H1 (cell line): ENCODE measurements at regions not wholly inside any gene's neighbourhood (a gene's known extent, or its start where the extent isn't known, plus 50 kb on each side); places are given as distances from the start of the nearest gene placed in this dataset.

ENCODE experiments used
- CTCF ChIA-PET: fragments of 300-600 bp; sonication (Branson Sonifier 250); formaldehyde crosslinking; loops from one replicate; lab custom pipeline; 2021; ENCODE audit not compliant: partially characterized antibody; lab: Charles Lee
- POLR2A ChIA-PET: fragments of 300-600 bp; sonication (Branson Sonifier 250); formaldehyde crosslinking; loops from one replicate; lab custom pipeline; 2021; ENCODE audit warnings: inconsistent platforms; ENCODE audit not compliant: partially characterized antibody; lab: Charles Lee
- DNase-seq, 2 experiments: peaks; one replicate each; pipeline versions ENCODE4 v3.0.0 to v3.0.0-alpha.2; 2010 to 2022; ENCODE audit warnings: low spot score in 2 of 2, low read depth in 1 of 2, mixed read lengths in 1 of 2
- FAIRE-seq: peaks from 2 replicates; lab custom pipeline; 2011; peaks lifted over from hg19 to GRCh38; lab: Jason Lieb, UNC
- H2AFZ ChIP-seq: 2 replicates; pipeline ENCODE4 v1.8.1; 2012; ENCODE audit warnings: low read length, inconsistent platforms
- H2AK5ac ChIP-seq: 2 replicates; pipeline ENCODE4 v1.6.1; 2013; ENCODE audit warnings: low read depth, low read length
- H2BK120ac ChIP-seq: replicated peaks from 2 replicates; pipeline ENCODE3; 2013; ENCODE audit warnings: low read depth, low read length, inconsistent platforms
- H2BK12ac ChIP-seq: 2 replicates; pipeline ENCODE4 v1.6.1; 2013; ENCODE audit warnings: low read depth, low read length
- H2BK15ac ChIP-seq: 2 replicates; pipeline ENCODE4 v1.6.1; 2013; ENCODE audit warnings: low read length
- H2BK20ac ChIP-seq: 2 replicates; pipeline ENCODE4 v1.6.1; 2013; ENCODE audit warnings: low read length
- H2BK5ac ChIP-seq: 2 replicates; pipeline ENCODE4 v1.6.1; 2013; ENCODE audit warnings: low read depth, low read length
- H3K14ac ChIP-seq: 2 replicates; pipeline ENCODE4 v1.6.1; 2013; ENCODE audit warnings: inconsistent platforms; ENCODE audit not compliant: insufficient read length
- H3K18ac ChIP-seq: 2 replicates; pipeline ENCODE4 v1.6.1; 2013; ENCODE audit warnings: low read length; ENCODE audit errors: extremely low read depth
- H3K23ac ChIP-seq: 2 replicates; pipeline ENCODE4 v1.6.1; 2013; ENCODE audit warnings: inconsistent platforms; ENCODE audit not compliant: insufficient read length
- H3K23me2 ChIP-seq: 2 replicates; pipeline ENCODE4 v1.6.1; 2013; ENCODE audit warnings: low read depth, low read length
- H3K27ac ChIP-seq: 2 replicates; pipeline ENCODE4 v1.6.1; 2011; ENCODE audit warnings: low read depth, low read length, inconsistent platforms
- H3K27me3 ChIP-seq, 4 experiments: replicated peaks in 1 of 4; 1 replicate in 1 of 4; 2 replicates in 3 of 4; pipeline versions ENCODE4 v1.6.1 to v1.8.1; 2011 to 2013; ENCODE audit warnings: low read length in 3 of 4, mild to moderate bottlenecking in 3 of 4, inconsistent platforms in 2 of 4, mixed read lengths in 2 of 4, moderate library complexity in 1 of 4; ENCODE audit not compliant: control insufficient read depth in 3 of 4, insufficient read depth in 3 of 4; ENCODE audit errors: extremely low read depth in 1 of 4
- H3K36me3 ChIP-seq, 4 experiments: 2 replicates each; pipeline versions ENCODE4 v1.6.1 to v1.8.1; 2011 to 2013; ENCODE audit warnings: mild to moderate bottlenecking in 4 of 4, low read length in 3 of 4, moderate library complexity in 2 of 4, control low read depth in 1 of 4, inconsistent platforms in 1 of 4; ENCODE audit not compliant: insufficient read depth in 4 of 4, control insufficient read depth in 2 of 4
- H3K4ac ChIP-seq: replicated peaks from 2 replicates; pipeline ENCODE3; 2013; ENCODE audit warnings: low read length, low read depth, mixed read lengths, inconsistent platforms; ENCODE audit not compliant: insufficient read length
- H3K4me1 ChIP-seq, 4 experiments: replicated peaks in 1 of 4; 1 replicate in 1 of 4; 2 replicates in 3 of 4; pipeline versions ENCODE4 v1.6.1 to v1.8.1; 2011 to 2013; ENCODE audit warnings: low read length in 3 of 4, inconsistent platforms in 2 of 4, mixed read lengths in 1 of 4; ENCODE audit not compliant: insufficient read depth in 4 of 4, control insufficient read depth in 3 of 4
- H3K4me2 ChIP-seq, 2 experiments: 2 replicates each; pipeline versions ENCODE4 v1.6.1 to v1.8.1; 2011 to 2013; ENCODE audit warnings: low read depth in 2 of 2, low read length in 2 of 2, control low read depth in 1 of 2, inconsistent platforms in 1 of 2, mild to moderate bottlenecking in 1 of 2; ENCODE audit not compliant: insufficient read depth in 1 of 2
- H3K4me3 ChIP-seq, 4 experiments: fragments of 200-600, 300-600 bp in 1 of 4; sonication (generic), shearing (Covaris generic), sonication (Bioruptor Twin) in 1 of 4; 2 replicates each; pipeline versions ENCODE4 v1.5.1 to v1.8.1; 2011 to 2016; ENCODE audit warnings: low read length in 4 of 4, low read depth in 3 of 4, control low read depth in 2 of 4, inconsistent platforms in 2 of 4, mild to moderate bottlenecking in 2 of 4, mixed read lengths in 1 of 4, moderate library complexity in 1 of 4; ENCODE audit not compliant: insufficient read depth in 2 of 4; ENCODE audit errors: extremely low read depth in 1 of 4
- H3K56ac ChIP-seq: replicated peaks from 2 replicates; pipeline ENCODE3; 2013; ENCODE audit warnings: low read depth, mild to moderate bottlenecking, mixed read lengths, low read length, inconsistent platforms; ENCODE audit not compliant: insufficient read length
- H3K79me1 ChIP-seq: 2 replicates; pipeline ENCODE4 v1.6.1; 2013; ENCODE audit warnings: low read depth, low read length, control low read depth
- H3K79me2 ChIP-seq, 2 experiments: 2 replicates each; pipeline versions ENCODE4 v1.6.1 to v1.8.1; 2012 to 2013; ENCODE audit warnings: low read length in 2 of 2, mild to moderate bottlenecking in 2 of 2, inconsistent platforms in 1 of 2; ENCODE audit not compliant: insufficient read depth in 2 of 2, control insufficient read depth in 1 of 2
- H3K9ac ChIP-seq, 4 experiments: replicated peaks in 1 of 4; 1 replicate in 1 of 4; 2 replicates in 3 of 4; pipeline versions ENCODE4 v1.6.1 to v1.8.1; 2011 to 2013; ENCODE audit warnings: low read depth in 3 of 4, low read length in 3 of 4, control low read depth in 2 of 4, mild to moderate bottlenecking in 2 of 4, moderate library complexity in 2 of 4, inconsistent platforms in 1 of 4; ENCODE audit errors: extremely low read depth in 1 of 4
- H3K9me3 ChIP-seq, 2 experiments: 2 replicates each; pipeline versions ENCODE4 v1.6.1 to v1.8.1; 2012 to 2013; ENCODE audit warnings: mild to moderate bottlenecking in 2 of 2, moderate library complexity in 2 of 2, control low read depth in 1 of 2, inconsistent platforms in 1 of 2, low read depth in 1 of 2, low read length in 1 of 2, mixed read lengths in 1 of 2; ENCODE audit not compliant: insufficient read depth in 2 of 2
- H4K20me1 ChIP-seq, 2 experiments: replicated peaks in 1 of 2; 2 replicates each; pipeline versions ENCODE3 to v1.8.1; 2011 to 2013; ENCODE audit warnings: inconsistent platforms in 2 of 2, low read length in 2 of 2, mild to moderate bottlenecking in 1 of 2; ENCODE audit not compliant: insufficient read depth in 2 of 2, control insufficient read depth in 1 of 2
- H4K5ac ChIP-seq: 2 replicates; pipeline ENCODE4 v1.6.1; 2013; ENCODE audit warnings: low read length, low read depth, mixed read lengths, inconsistent platforms; ENCODE audit not compliant: insufficient read length
- H4K8ac ChIP-seq: 2 replicates; pipeline ENCODE4 v1.8.0; 2013; ENCODE audit warnings: mild to moderate bottlenecking, moderate library complexity, low read length, inconsistent platforms; ENCODE audit not compliant: insufficient read depth; ENCODE audit errors: extremely low read depth
- H4K91ac ChIP-seq: replicated peaks from 2 replicates; pipeline ENCODE3; 2013; ENCODE audit warnings: low read length, mixed read lengths, inconsistent platforms; ENCODE audit not compliant: insufficient read length
- WGBS, 2 experiments: shearing (Covaris generic) in 1 of 2; methylation state at CpG; one replicate each; pipeline versions ENCODE4 v1.1.6 to v1.1.7; 2013 to 2015; ENCODE audit warnings: low lambda C conversion rate in 2 of 2, mixed read lengths in 2 of 2, inconsistent platforms in 1 of 2, low coverage in 1 of 2, missing lambda C conversion rate in 1 of 2; ENCODE audit not compliant: insufficient replicate concordance in 2 of 2, insufficient coverage in 1 of 2, insufficient read length in 1 of 2; ENCODE audit errors: extremely low coverage in 1 of 2, missing lambda C conversion rate in 1 of 2; 5-methylcytosine and 5-hydroxymethylcytosine counted together
- TF ChIP-seq, protein P1 (sequence below): fragments of 300-600 bp; sonication (generic); IDR thresholded peaks from 2 replicates; pipeline ENCODE4 v1.7.1; 2012; ENCODE audit warnings: low read length, moderate library complexity, mild to moderate bottlenecking, inconsistent platforms; ENCODE audit not compliant: insufficient replicate concordance

DNA sequence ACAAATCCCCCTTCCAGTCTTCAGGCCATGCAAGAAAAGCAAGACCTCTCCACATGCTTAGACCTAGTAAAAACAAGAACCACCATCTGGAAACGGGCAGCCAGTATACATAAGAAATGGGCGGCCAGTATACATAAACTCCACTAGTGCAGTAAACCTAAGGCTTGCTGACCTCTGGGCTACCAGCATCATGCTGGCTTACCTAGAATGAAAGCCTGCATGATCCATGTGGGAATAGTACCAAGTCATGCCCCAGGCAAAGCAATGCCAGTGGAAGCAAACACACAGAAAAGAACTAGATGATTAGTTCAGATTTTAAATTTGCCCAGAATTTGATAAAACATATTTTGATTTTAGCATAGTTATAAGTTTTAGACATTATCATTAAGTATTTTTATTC lies 1346.4 kb downstream of the EFNA5 start:
- Histone ChIP-seq H3K79me1 (no peaks in the 10 kb centered on the region), H3K4me2 (no peak overlapping the region), H3K23me2 (no peaks in the 10 kb centered on the region), H3K4ac (no peak overlapping the region), H3K27me3 (no peaks in the 10 kb centered on the region), H3K18ac (no peak overlapping the region), H3K4me3 (no peak overlapping the region), H3K23ac (no peak overlapping the region), H3K9ac (no peak overlapping the region), H3K9me3 (no peaks in the 10 kb centered on the region), H3K36me3 (no peaks in the 10 kb centered on the region), H2BK12ac (no peak overlapping the region), H2BK5ac (no peak overlapping the region), H2BK120ac (no peak overlapping the region), H3K79me2 (no peaks in the 10 kb centered on the region), H2BK15ac (no peak overlapping the region), H3K27ac (no peak overlapping the region), H4K5ac (no peak overlapping the region), H4K8ac (no peak overlapping the region), H3K56ac (no peak overlapping the region), H3K4me1 (no peaks in the 10 kb centered on the region), H3K14ac (no peak overlapping the region), H2AFZ (no peak overlapping the region), H2BK20ac (no peak overlapping the region), H2AK5ac (no peak overlapping the region), H4K91ac (no peak overlapping the region), H4K20me1 (no peaks in the 10 kb centered on the region)
- CTCF ChIA-PET, result no interaction called here
- no peak for FAIRE-seq
- DNase-seq, result no peak
- POLR2A ChIA-PET, result no interaction called here
- 93% methylated on average over 2 of the region's 2 CpGs; no CpG with 5 or more reads in 1 of the 2 experiments for WGBS, 2 experiments
- TF ChIP-seq, protein P1, sequence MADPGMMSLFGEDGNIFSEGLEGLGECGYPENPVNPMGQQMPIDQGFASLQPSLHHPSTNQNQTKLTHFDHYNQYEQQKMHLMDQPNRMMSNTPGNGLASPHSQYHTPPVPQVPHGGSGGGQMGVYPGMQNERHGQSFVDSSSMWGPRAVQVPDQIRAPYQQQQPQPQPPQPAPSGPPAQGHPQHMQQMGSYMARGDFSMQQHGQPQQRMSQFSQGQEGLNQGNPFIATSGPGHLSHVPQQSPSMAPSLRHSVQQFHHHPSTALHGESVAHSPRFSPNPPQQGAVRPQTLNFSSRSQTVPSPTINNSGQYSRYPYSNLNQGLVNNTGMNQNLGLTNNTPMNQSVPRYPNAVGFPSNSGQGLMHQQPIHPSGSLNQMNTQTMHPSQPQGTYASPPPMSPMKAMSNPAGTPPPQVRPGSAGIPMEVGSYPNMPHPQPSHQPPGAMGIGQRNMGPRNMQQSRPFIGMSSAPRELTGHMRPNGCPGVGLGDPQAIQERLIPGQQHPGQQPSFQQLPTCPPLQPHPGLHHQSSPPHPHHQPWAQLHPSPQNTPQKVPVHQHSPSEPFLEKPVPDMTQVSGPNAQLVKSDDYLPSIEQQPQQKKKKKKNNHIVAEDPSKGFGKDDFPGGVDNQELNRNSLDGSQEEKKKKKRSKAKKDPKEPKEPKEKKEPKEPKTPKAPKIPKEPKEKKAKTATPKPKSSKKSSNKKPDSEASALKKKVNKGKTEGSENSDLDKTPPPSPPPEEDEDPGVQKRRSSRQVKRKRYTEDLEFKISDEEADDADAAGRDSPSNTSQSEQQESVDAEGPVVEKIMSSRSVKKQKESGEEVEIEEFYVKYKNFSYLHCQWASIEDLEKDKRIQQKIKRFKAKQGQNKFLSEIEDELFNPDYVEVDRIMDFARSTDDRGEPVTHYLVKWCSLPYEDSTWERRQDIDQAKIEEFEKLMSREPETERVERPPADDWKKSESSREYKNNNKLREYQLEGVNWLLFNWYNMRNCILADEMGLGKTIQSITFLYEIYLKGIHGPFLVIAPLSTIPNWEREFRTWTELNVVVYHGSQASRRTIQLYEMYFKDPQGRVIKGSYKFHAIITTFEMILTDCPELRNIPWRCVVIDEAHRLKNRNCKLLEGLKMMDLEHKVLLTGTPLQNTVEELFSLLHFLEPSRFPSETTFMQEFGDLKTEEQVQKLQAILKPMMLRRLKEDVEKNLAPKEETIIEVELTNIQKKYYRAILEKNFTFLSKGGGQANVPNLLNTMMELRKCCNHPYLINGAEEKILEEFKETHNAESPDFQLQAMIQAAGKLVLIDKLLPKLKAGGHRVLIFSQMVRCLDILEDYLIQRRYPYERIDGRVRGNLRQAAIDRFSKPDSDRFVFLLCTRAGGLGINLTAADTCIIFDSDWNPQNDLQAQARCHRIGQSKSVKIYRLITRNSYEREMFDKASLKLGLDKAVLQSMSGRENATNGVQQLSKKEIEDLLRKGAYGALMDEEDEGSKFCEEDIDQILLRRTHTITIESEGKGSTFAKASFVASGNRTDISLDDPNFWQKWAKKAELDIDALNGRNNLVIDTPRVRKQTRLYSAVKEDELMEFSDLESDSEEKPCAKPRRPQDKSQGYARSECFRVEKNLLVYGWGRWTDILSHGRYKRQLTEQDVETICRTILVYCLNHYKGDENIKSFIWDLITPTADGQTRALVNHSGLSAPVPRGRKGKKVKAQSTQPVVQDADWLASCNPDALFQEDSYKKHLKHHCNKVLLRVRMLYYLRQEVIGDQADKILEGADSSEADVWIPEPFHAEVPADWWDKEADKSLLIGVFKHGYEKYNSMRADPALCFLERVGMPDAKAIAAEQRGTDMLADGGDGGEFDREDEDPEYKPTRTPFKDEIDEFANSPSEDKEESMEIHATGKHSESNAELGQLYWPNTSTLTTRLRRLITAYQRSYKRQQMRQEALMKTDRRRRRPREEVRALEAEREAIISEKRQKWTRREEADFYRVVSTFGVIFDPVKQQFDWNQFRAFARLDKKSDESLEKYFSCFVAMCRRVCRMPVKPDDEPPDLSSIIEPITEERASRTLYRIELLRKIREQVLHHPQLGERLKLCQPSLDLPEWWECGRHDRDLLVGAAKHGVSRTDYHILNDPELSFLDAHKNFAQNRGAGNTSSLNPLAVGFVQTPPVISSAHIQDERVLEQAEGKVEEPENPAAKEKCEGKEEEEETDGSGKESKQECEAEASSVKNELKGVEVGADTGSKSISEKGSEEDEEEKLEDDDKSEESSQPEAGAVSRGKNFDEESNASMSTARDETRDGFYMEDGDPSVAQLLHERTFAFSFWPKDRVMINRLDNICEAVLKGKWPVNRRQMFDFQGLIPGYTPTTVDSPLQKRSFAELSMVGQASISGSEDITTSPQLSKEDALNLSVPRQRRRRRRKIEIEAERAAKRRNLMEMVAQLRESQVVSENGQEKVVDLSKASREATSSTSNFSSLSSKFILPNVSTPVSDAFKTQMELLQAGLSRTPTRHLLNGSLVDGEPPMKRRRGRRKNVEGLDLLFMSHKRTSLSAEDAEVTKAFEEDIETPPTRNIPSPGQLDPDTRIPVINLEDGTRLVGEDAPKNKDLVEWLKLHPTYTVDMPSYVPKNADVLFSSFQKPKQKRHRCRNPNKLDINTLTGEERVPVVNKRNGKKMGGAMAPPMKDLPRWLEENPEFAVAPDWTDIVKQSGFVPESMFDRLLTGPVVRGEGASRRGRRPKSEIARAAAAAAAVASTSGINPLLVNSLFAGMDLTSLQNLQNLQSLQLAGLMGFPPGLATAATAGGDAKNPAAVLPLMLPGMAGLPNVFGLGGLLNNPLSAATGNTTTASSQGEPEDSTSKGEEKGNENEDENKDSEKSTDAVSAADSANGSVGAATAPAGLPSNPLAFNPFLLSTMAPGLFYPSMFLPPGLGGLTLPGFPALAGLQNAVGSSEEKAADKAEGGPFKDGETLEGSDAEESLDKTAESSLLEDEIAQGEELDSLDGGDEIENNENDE, result no peak
